Adrenal gland (tissue), 5 donors: ENCODE measurements at regions not wholly inside any gene's neighbourhood (a gene's known extent, or its start where the extent isn't known, plus 50 kb on each side); places are given as distances from the start of the nearest gene placed in this dataset.

ENCODE experiments used
- POLR2A ChIP-seq, 2 donors: fragments of 450-650 bp; IDR thresholded peaks; one replicate each; pipeline ENCODE4 v1.6.1; 2017; ENCODE audit warnings: antibody characterized with exemption in 2 of 2, mild to moderate bottlenecking in 2 of 2, moderate library complexity in 1 of 2
- TF ChIP-seq, protein P1 (sequence below), 6 experiments: fragments of 450-650 bp in 4 of 6; fragments of 200-600 bp in 2 of 6; sonication (generic) in 1 of 6; IDR thresholded peaks; 1 replicate in 5 of 6; 2 replicates in 1 of 6; pipeline versions ENCODE4 v1.5.1 to v1.8.0; 2016 to 2021; ENCODE audit warnings: antibody characterized with exemption in 6 of 6, mild to moderate bottlenecking in 2 of 6, moderate library complexity in 1 of 6
- donor health status: DM: no; HTN: no; CAD: no.

GRCh38 chr7:21278944-21279343 lies 148.9 kb upstream of the SP4 start:
- TF ChIP-seq, protein P1, sequence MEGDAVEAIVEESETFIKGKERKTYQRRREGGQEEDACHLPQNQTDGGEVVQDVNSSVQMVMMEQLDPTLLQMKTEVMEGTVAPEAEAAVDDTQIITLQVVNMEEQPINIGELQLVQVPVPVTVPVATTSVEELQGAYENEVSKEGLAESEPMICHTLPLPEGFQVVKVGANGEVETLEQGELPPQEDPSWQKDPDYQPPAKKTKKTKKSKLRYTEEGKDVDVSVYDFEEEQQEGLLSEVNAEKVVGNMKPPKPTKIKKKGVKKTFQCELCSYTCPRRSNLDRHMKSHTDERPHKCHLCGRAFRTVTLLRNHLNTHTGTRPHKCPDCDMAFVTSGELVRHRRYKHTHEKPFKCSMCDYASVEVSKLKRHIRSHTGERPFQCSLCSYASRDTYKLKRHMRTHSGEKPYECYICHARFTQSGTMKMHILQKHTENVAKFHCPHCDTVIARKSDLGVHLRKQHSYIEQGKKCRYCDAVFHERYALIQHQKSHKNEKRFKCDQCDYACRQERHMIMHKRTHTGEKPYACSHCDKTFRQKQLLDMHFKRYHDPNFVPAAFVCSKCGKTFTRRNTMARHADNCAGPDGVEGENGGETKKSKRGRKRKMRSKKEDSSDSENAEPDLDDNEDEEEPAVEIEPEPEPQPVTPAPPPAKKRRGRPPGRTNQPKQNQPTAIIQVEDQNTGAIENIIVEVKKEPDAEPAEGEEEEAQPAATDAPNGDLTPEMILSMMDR (IDR thresholded peaks at IDR 0.05), result no peak
- no peak for TF ChIP-seq POLR2A (IDR thresholded peaks at IDR 0.05)
